ENCODE measurements at regions not wholly inside any gene's neighbourhood (a gene's known extent, or its start where the extent isn't known, plus 50 kb on each side); places are given as distances from the start of the nearest gene placed in this dataset.

DNA sequence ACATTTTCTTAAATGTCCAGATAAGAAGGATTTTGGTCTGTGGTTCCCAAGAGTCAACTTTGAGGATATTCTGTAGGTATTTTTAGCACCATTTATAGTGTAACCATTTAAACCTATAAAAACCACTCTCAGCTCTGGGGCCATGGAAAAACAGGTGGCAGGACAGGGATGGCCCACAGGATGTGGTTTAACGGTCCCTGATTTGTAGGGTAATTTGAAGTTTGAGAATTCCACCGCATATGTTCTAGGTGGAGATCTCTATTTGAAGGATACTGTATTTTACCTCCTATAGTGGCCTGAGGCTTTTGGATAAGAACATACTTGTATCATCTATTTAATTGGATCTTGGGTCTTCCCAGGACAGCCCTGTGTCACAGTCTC is 62.4 kb upstream of the IGLL5 start:
- no peak overlapping the region for H2AFZ ChIP-seq (ENCODE audit: low read length)
- H3K27ac ChIP-seq (ENCODE audit: low read depth, low read length) = no peak overlapping the region
- no peaks in the 10 kb centered on the region for H3K27me3 ChIP-seq (ENCODE audit: insufficient read depth, low read length)
- no peak for DNase-seq (ENCODE audit: insufficient read length, low spot score, missing footprints)
- H4K20me1 ChIP-seq (ENCODE audit: insufficient read depth, low read length) = no peaks in the 10 kb centered on the region
- TF ChIP-seq, protein P1, sequence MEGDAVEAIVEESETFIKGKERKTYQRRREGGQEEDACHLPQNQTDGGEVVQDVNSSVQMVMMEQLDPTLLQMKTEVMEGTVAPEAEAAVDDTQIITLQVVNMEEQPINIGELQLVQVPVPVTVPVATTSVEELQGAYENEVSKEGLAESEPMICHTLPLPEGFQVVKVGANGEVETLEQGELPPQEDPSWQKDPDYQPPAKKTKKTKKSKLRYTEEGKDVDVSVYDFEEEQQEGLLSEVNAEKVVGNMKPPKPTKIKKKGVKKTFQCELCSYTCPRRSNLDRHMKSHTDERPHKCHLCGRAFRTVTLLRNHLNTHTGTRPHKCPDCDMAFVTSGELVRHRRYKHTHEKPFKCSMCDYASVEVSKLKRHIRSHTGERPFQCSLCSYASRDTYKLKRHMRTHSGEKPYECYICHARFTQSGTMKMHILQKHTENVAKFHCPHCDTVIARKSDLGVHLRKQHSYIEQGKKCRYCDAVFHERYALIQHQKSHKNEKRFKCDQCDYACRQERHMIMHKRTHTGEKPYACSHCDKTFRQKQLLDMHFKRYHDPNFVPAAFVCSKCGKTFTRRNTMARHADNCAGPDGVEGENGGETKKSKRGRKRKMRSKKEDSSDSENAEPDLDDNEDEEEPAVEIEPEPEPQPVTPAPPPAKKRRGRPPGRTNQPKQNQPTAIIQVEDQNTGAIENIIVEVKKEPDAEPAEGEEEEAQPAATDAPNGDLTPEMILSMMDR (IDR thresholded peaks at IDR 0.05; ENCODE audit: extremely low read depth, low read depth, low read length) = no peak
- H3K4me3 ChIP-seq (ENCODE audit: insufficient read depth, low read length) = no peak overlapping the region
- no peaks in the 10 kb centered on the region for H3K9me3 ChIP-seq (ENCODE audit: low read depth, low read length)
- H3K4me1 ChIP-seq (ENCODE audit: insufficient read depth, low read length) = no peaks in the 10 kb centered on the region
- no peaks in the 10 kb centered on the region for H3K36me3 ChIP-seq (ENCODE audit: insufficient read depth, low read length)
- H3K79me2 ChIP-seq (ENCODE audit: insufficient read depth, low read length) = no peaks in the 10 kb centered on the region
- H3K4me2 ChIP-seq (ENCODE audit: insufficient read depth, low read length) = no peak overlapping the region

DNA sequence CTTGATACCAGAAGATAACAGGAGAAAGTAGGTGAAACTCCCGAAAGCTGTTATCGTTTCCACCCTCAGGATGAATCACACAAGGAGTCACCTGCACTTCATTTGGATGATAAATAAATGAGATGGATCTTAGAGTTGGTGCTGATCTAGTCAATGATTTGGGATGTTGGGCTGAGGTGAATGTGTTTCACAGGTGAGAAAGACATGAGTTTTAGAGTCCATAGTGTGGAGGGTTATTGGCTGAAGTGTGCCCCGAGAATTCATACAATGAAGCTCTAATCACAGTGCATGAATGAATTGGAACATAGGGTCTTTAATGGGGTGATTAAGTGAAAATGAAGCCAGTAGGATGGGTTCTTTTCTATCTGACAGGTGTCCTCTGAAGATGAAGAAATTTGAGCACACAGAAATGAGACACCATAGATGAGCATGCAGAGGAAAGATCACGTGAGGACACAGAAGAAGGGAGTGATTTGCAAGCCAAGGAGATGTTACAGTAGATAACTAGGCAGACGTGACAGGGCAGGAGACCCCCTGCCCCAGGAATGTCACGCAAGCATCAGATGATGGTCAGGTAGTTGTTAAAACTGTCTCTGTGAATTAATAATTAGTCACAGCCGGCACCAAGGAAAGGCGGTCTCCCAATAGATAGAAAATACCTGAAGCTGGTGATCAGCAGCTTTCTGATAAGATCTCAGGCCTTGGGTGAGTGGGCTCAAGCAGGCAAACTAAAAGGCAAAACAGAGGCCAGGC is 60.3 kb upstream of the IGLL5 start:
- no peak overlapping the region for H3K4me3 ChIP-seq (ENCODE audit: insufficient read depth, low read length)
- no peak overlapping the region for H2AFZ ChIP-seq (ENCODE audit: low read length)
- TF ChIP-seq, protein P1 (IDR thresholded peaks at IDR 0.05; ENCODE audit: extremely low read depth, low read depth, low read length) = no peak
- H3K27ac ChIP-seq (ENCODE audit: low read depth, low read length) = no peak overlapping the region
- H3K27me3 ChIP-seq (ENCODE audit: insufficient read depth, low read length) = no peaks in the 10 kb centered on the region
- no peak for DNase-seq (ENCODE audit: insufficient read length, low spot score, missing footprints)
- H3K4me2 ChIP-seq (ENCODE audit: insufficient read depth, low read length) = no peak overlapping the region
- H3K79me2 ChIP-seq (ENCODE audit: insufficient read depth, low read length) = no peaks in the 10 kb centered on the region
- no peaks in the 10 kb centered on the region for H3K4me1 ChIP-seq (ENCODE audit: insufficient read depth, low read length)
- no peaks in the 10 kb centered on the region for H4K20me1 ChIP-seq (ENCODE audit: insufficient read depth, low read length)
- no peaks in the 10 kb centered on the region for H3K9me3 ChIP-seq (ENCODE audit: low read depth, low read length)
- no peaks in the 10 kb centered on the region for H3K36me3 ChIP-seq (ENCODE audit: insufficient read depth, low read length)

DNA sequence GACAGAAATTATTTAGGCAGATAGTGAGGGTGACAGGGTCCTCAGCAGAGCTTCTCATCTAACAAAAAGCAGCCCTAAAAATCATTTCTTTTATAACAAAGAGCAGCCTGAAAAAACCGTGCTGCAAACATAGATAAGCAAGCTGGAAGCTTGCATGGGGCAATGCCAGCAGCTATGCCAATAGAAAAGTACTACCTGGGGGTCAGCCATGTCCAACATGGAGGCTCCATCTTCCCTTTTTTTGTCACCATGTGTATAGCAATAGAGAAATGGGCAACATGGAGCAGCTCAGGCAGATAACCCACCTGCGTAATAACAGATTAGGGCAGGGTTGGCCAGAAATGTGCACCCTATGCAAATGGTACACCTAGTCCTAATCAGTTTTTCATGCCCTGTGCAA is 57.4 kb upstream of the IGLL5 start:
- TF ChIP-seq, protein P1 (IDR thresholded peaks at IDR 0.05; ENCODE audit: extremely low read depth, low read depth, low read length) = no peak
- H3K79me2 ChIP-seq (ENCODE audit: insufficient read depth, low read length) = no peaks in the 10 kb centered on the region
- H3K36me3 ChIP-seq (ENCODE audit: insufficient read depth, low read length) = no peaks in the 10 kb centered on the region
- DNase-seq (ENCODE audit: insufficient read length, low spot score, missing footprints) = no peak
- no peak overlapping the region for H3K27ac ChIP-seq (ENCODE audit: low read depth, low read length)
- peaks cover under 1% of the 10 kb centered on the region for H3K27me3 ChIP-seq (ENCODE audit: insufficient read depth, low read length)
- no peaks in the 10 kb centered on the region for H4K20me1 ChIP-seq (ENCODE audit: insufficient read depth, low read length)
- no peak overlapping the region for H2AFZ ChIP-seq (ENCODE audit: low read length)
- H3K4me2 ChIP-seq (ENCODE audit: insufficient read depth, low read length) = no peak overlapping the region
- H3K4me3 ChIP-seq (ENCODE audit: insufficient read depth, low read length) = no peak overlapping the region
- H3K9me3 ChIP-seq (ENCODE audit: low read depth, low read length) = no peaks in the 10 kb centered on the region
- H3K4me1 ChIP-seq (ENCODE audit: insufficient read depth, low read length) = no peaks in the 10 kb centered on the region

DNA sequence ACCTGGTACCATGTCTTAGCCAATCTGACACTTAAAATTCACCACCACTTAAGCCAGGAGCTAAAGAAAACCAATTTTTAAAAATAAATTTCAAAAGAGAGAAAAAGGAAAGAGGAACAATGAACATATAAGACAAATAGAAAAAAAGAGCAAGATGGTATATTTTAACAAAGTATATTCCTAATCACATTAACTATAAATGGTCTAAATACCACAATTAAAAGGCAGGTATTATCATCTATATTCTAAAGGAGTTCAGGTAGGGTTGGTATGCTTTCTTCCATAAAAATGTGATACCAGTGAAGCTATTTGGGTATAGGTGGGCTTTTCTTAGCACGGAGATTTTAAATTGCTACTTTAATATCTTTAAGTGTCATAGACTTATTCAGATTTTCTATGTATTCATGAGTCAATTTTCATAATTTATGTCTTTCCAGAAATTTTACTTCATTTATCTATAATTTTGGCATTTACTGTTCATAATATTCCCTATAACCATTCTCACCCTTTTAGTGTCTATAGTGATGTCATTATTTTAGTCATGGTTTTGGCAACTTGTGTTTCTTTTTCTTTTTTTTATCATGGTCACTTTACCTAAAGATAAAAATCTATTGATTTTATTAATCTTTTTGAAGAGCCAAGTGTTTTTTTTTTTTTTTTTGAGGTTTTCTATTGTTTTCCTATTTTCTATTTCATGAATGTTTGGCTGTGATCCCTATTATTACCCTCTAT is 56.5 kb upstream of the IGLL5 start:
- no peak overlapping the region for H3K4me2 ChIP-seq (ENCODE audit: insufficient read depth, low read length)
- no peak for DNase-seq (ENCODE audit: insufficient read length, low spot score, missing footprints)
- TF ChIP-seq, protein P1 (IDR thresholded peaks at IDR 0.05; ENCODE audit: extremely low read depth, low read depth, low read length) = no peak
- no peaks in the 10 kb centered on the region for H4K20me1 ChIP-seq (ENCODE audit: insufficient read depth, low read length)
- H3K27ac ChIP-seq (ENCODE audit: low read depth, low read length) = no peak overlapping the region
- no peaks in the 10 kb centered on the region for H3K4me1 ChIP-seq (ENCODE audit: insufficient read depth, low read length)
- no peaks in the 10 kb centered on the region for H3K79me2 ChIP-seq (ENCODE audit: insufficient read depth, low read length)
- peaks cover 6% of the 10 kb centered on the region for H3K27me3 ChIP-seq (ENCODE audit: insufficient read depth, low read length)
- no peaks in the 10 kb centered on the region for H3K36me3 ChIP-seq (ENCODE audit: insufficient read depth, low read length)
- no peak overlapping the region for H3K4me3 ChIP-seq (ENCODE audit: insufficient read depth, low read length)
- H3K9me3 ChIP-seq (ENCODE audit: low read depth, low read length) = no peaks in the 10 kb centered on the region
- H2AFZ ChIP-seq (ENCODE audit: low read length) = no peak overlapping the region
